ENCODE measurements at regions not wholly inside any gene's neighbourhood (a gene's known extent, or its start where the extent isn't known, plus 50 kb on each side); places are given as distances from the start of the nearest gene placed in this dataset.

GRCh38 chr2:43050866-43051265 lies 175.5 kb downstream of the ZFP36L2 start:
- no peak for DNase-seq

GRCh38 chr2:43049836-43050801 lies 176.3 kb downstream of the ZFP36L2 start:
- DNase-seq = no peak

GRCh38 chr2:43047187-43047780 lies 179.1 kb downstream of the ZFP36L2 start:
- DNase-seq = no peak

- no peak for DNase-seq
Observed at GRCh38 chr2:43045866-43046265, 180.5 kb downstream of the ZFP36L2 start.

DNA sequence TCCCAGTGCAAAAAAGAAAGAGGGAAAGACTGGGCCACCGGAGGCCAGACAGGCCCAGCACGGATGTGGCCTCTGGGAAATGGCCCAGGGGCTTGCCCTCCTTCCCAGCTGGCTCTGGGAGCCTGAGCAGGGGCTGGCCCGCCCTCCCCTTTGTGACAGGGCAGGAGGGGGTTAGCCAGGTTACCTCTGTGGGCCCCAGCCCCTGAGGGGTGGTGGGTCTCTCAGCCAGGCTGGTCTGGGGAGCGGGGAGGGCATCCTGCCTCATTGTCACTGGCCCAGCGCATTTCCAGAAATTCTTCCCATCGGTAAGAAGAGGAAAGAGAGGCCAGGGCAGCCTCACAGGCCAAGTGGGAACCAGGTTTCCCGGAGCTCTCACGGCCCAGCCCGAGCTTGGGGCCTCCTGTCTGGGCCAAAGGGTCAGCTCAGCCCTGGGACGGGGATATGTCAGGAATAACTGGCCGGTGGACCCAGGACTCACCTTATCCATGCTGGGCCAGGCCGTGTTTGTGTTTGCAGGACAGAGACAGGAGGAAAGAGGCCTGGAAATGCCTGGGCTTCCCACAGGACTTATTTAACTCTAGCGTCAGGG lies 182.2 kb downstream of the ZFP36L2 start:
- no peak for DNase-seq

- no peak for DNase-seq
Observed at GRCh38 chr2:43043553-43043870, 182.9 kb downstream of the ZFP36L2 start.

GRCh38 chr2:43041661-43042360 lies 184.6 kb downstream of the ZFP36L2 start:
- no peak for DNase-seq

DNA sequence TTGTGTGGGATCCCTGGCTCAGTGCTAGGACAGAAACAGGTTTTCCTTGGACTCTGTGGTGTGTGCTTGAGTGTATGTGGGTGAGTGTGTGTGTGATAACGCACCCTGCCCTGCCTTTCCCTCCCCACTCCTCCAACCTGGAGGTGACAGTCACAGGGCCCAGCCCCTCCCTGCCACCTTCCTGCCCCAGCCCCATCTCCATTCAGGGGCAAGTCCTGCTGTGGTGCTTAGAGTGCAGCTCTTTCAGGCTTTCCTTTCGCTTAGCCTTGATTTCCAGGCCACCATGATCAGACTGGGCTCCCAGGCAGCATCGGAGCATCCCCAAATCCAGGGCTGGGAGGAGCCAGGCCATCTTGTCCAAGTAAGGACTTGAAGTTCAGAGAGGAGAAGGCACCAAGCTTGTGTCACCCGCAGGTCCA lies 185.2 kb downstream of the ZFP36L2 start:
- no peak for DNase-seq

DNA sequence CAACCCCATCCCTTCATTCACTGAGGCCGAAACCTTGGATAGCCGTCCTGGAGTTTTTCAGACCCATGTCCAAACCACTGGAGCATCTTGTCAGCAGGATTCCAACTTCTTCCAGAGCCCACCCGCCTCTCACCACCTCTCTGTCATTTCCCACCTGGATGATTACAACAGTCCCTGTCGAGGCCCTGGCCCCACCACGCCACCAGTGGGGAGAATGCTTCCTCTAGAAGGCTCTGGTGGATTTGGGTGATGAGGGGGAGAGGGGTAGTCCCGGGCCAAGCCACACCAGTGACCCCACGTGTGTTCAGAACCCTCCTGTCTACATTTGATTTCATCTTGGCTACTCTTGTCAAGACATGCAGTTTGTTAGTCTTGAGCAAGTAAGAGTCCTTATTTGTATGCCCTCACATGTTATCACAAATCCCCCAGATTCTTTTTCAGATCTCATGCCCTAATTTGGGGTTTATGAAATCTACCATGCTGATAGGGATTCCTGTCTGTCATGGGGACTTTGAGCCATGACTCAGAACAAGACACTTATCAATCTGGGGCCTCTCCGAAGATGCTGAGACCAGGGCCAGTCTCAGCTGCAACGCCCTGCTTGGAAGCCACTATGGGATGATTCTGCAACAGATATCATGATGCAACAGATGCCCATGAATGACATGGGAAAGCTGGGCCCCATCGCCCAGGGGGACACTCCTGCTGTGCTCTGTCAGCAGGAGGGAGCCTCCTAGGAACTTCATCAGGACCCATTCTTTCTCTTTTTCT lies 186.1 kb downstream of the ZFP36L2 start:
- DNase-seq = no peak

DNA sequence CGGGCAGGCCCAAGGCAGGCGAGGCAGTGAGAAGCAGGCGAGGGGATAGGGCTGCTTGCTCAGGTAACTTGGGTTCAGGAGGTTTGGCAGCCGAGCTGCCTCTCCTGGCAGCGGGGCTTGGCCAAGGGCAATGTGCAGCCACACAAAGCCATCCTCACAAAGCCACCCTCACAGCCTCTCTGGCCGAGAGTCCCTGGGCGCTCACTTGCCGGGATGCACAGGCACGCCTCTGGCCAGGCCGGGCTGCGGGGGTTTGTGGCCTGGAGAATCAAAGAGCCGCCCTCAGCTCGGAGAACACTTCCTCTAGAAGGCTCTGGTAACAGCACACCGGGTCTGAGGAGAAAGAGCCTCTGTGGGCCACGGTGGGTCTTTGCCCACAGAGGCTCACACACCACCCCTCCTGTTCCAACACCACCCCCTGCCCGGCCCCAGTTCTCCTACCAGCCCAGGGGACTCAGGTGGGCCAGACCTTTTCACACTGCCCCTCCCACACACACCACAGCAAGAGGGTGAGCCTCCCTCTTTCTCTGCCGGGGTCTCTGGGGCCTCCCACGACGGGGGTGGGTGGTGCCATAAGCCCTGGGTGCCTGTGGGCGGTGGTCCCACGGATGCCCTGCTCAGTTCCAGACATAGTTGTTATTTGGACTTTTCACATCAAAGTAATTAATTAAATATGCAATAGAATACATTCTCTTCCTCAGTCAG lies 186.9 kb downstream of the ZFP36L2 start:
- no peak for DNase-seq

DNA sequence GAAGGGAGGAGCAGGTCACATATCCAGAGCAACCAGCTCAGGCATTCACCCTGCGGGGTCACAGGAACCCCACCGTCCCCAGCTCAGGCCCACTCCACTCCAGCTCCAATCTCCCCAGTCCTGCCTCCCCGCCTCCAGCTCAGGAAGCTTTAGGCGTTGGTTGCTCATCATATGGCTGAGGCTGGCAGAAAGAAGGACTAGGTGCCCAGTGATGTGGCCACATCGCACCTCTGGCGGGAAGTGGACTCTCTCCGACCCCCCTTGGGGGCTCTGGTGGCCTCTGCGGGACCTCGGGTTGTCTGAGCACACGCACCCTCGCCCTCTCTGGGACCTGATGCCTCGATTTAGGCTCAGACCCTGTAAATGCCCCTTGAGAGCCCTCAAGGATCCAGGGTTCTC lies 187.7 kb downstream of the ZFP36L2 start:
- no peak for DNase-seq

DNA sequence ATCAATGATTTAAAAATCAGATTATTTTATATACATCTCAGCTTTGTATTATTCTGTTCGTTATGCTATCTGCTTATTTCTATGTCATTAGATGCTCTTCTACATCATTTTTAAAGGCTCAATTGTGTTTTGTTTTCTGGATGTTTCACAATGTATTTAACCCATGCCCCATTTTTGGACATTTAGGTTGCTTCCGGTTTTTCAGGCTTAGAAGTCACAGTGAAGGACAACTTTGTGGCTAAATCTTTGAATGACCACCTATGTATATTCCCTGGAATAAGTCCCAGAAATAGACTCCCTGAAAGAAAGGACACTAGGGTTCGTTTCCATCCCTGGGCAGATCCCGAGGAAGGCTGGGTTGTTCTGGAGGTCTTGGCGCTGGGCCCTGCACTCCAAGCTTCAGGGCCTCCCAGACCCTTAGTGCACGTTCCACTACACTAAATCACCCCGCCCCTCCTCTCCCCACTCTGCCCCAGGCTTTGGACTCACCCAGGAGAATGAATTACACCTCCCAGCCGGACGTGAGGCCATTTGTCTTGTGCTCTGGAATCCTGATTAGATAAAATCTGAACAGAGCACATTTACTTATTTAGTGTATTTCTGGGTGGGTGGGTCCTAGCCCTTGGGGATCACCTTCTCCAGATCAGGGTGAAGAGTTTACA lies 188.2 kb downstream of the ZFP36L2 start:
- no peak for DNase-seq

DNA sequence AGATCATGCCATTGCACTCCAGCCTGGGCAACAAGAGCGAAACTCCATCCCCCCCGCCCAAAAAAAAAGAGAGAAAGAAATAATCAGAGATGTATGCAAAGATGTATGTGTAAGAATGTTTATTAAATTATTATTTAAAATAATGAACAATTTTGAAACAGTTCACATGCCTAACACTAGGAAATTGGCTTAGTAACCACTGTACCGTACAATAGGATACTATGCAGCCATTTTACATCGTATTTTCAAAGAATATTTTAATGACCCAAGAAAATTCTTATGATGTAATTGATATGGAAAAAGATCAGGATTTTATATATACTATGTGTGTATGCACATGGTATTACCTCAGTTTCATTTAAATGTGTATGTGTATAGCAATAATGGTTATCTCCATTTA lies 190.5 kb downstream of the ZFP36L2 start:
- no peak for DNase-seq

- DNase-seq = no peak
Observed at GRCh38 chr2:43034921-43035320, 191.5 kb downstream of the ZFP36L2 start.

GRCh38 chr2:43034242-43034619 lies 192.2 kb downstream of the ZFP36L2 start:
- no peak for DNase-seq

- no peak for DNase-seq
Observed at GRCh38 chr2:43033466-43034241, 192.8 kb downstream of the ZFP36L2 start.

DNA sequence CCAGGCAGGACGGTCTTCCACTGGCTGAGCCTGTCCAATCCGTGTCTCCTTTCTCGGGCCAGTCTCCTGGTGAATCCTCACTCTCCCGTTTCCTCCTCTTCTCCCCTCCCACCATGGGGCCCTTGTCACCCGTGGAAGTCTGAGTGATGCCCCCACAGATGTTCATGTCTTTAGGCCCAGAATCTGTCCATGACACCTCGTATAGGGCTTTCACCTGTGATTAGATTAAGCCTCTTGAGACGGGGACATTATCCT lies 193.5 kb downstream of the ZFP36L2 start:
- DNase-seq = no peak

DNA sequence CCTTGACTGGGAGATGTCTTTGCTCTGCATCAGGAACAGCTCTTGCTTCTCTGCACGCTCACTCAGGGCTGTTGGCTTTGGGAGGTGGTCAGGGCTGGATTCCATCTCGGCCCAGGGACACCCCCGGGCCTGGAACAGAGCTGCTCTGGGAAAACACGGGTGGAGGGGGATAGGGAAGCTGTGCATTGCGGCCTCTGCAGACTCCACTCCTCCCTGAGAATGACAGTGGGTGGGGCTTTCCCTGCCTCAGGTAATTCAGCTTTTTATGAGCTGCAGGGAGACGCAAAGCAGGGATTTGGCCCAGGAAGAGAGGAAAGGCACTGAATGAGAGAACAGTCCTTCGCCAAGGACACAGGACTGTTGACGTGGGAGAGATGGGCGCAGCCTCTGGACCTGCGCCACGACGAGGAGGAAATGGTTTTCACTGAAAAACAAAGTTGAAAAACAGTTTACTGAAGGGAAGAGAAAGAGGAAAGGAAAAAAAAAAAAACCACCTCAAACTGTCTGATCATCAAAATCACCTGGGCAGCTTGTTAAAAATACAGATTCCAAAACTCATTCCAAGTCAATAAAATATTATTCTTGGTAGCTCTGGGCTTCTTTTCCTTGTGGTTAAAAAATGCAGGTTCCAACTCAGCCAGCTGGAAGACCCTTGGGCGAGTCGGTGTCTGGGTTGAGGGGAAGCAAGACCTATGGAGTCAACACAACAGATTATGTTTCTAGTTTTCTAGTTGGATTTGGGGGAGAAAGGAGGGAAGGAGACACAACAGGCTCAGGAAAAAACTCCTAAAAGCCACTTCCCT lies 194.0 kb downstream of the ZFP36L2 start:
- no peak for DNase-seq

DNA sequence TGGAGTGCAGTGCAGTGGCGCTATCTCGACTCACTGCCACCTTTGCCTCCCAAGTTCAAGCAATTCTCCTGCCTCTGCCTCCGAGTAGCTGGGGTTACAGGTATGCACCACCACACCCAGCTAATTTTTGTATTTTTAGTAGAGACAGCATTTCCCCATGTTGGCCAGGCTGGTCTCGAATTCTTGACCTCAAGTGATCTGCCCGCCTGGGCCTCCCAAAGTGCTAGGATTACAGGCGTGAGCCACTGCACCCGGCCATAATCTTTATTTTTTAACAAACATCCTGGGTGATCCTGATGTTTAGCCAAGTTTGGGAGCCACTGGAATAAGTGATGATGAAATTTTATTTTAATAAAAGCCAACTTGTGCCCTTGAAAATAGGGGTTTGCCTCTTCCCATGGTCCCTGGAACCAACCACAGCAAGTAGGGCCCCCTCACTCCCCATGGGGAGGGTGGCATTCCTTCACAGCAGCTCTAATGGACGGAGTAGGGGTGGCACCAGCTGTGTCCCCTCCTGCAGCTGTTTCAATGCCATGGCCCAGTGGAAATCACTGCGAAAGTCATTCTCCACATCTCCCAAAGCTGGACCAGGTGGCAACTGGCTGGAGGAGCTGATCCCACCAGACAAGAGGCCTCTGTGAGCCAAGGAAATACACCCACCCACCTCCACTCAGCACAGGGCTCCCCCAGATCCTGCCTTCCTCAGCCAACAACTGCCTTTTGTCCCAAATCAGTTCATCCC lies 194.8 kb downstream of the ZFP36L2 start:
- no peak for DNase-seq

All from NCI-H1092 (cell line).